Lower leg skin (tissue), 3 donors: ENCODE measurements at regions not wholly inside any gene's neighbourhood (a gene's known extent, or its start where the extent isn't known, plus 50 kb on each side); places are given as distances from the start of the nearest gene placed in this dataset.
"Not testable (repeated sequence)": the region's sequence is repeated elsewhere in the genome, so short reads cannot be mapped to it uniquely, and the experiment has no call there.

Source experiments
- POLR2A ChIP-seq, 2 donors: fragments of 450-650 bp; IDR thresholded peaks; one replicate each; pipeline ENCODE4 v1.6.1; 2016 to 2017; ENCODE audit warnings: antibody characterized with exemption in 2 of 2, mild to moderate bottlenecking in 1 of 2, moderate library complexity in 1 of 2
- TF ChIP-seq, protein P1 (sequence below), 3 donors: fragments of 450-650 bp; IDR thresholded peaks; one replicate each; pipeline ENCODE4 v1.5.1; 2016; ENCODE audit warnings: antibody characterized with exemption in 3 of 3, mild to moderate bottlenecking in 3 of 3, moderate library complexity in 2 of 3

DNA sequence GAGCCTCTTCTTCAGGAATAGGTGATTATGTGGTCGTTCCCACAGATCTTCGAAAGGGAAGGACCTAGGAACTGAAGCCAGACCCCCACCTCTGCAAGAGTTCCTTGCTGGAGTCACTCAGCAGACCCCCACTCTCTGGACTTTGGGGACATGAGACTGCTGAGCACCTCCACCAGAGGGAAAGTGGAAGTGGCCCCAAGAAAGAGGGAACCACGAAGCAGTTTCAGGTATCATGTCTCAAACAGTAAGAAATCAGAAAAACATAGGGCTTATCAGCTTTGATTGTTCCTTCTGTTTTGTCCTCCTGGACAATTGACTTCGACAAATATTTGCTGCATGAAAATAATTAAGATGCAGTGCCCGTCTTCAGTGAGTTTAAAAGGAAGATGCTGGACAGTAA is 98.9 kb downstream of the CDRT15L2 start:
- TF ChIP-seq POLR2A (IDR thresholded peaks at IDR 0.05) = not testable (repeated sequence)
- TF ChIP-seq, protein P1, sequence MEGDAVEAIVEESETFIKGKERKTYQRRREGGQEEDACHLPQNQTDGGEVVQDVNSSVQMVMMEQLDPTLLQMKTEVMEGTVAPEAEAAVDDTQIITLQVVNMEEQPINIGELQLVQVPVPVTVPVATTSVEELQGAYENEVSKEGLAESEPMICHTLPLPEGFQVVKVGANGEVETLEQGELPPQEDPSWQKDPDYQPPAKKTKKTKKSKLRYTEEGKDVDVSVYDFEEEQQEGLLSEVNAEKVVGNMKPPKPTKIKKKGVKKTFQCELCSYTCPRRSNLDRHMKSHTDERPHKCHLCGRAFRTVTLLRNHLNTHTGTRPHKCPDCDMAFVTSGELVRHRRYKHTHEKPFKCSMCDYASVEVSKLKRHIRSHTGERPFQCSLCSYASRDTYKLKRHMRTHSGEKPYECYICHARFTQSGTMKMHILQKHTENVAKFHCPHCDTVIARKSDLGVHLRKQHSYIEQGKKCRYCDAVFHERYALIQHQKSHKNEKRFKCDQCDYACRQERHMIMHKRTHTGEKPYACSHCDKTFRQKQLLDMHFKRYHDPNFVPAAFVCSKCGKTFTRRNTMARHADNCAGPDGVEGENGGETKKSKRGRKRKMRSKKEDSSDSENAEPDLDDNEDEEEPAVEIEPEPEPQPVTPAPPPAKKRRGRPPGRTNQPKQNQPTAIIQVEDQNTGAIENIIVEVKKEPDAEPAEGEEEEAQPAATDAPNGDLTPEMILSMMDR (IDR thresholded peaks at IDR 0.05) = not testable (repeated sequence)
